GM12878 (cell line): ENCODE measurements at regions not wholly inside any gene's neighbourhood (a gene's known extent, or its start where the extent isn't known, plus 50 kb on each side); places are given as distances from the start of the nearest gene placed in this dataset.

Experiments
- ATAC-seq: fragments of 200-7000 bp; cut with Tn5 transposase; 3 replicates; pipeline ENCODE4 v1.9.1; 2020; ENCODE audit warnings: mild to moderate bottlenecking, moderate library complexity
- BruUV-seq: library from RNA; stranded (reverse); fragments of 400-500 nt; replicated peaks from 2 replicates; lab custom pipeline; 2021; lab: Mats Ljungman, UMichigan
- CTCF ChIA-PET: fragments of 300-600 bp; sonication (Branson Sonifier 250); formaldehyde crosslinking; extraction: SDS; loops from one replicate; lab custom pipeline; 2021; ENCODE audit warnings: inconsistent platforms; lab: Yijun Ruan, JAX
- POLR2A ChIA-PET: fragments of 350-600 bp; formaldehyde crosslinking; extraction: SDS; loops from one replicate; lab custom pipeline; 2021; ENCODE audit warnings: inconsistent platforms; lab: Charles Lee
- RAD21 ChIA-PET: fragments of 300-600 bp; sonication (Branson Sonifier 250); formaldehyde crosslinking; loops from one replicate; lab custom pipeline; 2023; ENCODE audit warnings: antibody characterized with exemption; ENCODE audit not compliant: unreplicated experiment; lab: Charles Lee
- SMC1A ChIA-PET: fragments of 300-600 bp; sonication (Branson Sonifier 250); formaldehyde crosslinking; loops from one replicate; lab custom pipeline; 2023; ENCODE audit not compliant: unreplicated experiment, uncharacterized antibody; lab: Charles Lee
- DNase-seq: peaks from one replicate; pipeline ENCODE4 v3.0.0-alpha.2; 2011; ENCODE audit warnings: low read depth, low spot score
- FAIRE-seq: peaks from 3 replicates; lab custom pipeline; 2011; peaks lifted over from hg19 to GRCh38; lab: Jason Lieb, UNC
- H2AFZ ChIP-seq: 2 replicates; pipeline ENCODE4 v1.6.0; 2011; ENCODE audit warnings: low read depth, low read length, control low read depth; ENCODE audit not compliant: control insufficient read depth
- H3K27ac ChIP-seq: 2 replicates; pipeline ENCODE4 v1.5.1; 2011; ENCODE audit warnings: control low read depth; ENCODE audit not compliant: control insufficient read depth, insufficient read depth
- H3K27me3 ChIP-seq, 2 experiments: replicated peaks in 1 of 2; 2 replicates each; pipeline versions ENCODE4 v1.6.0 to v1.6.1; 2011; ENCODE audit warnings: low read length in 1 of 2; ENCODE audit not compliant: control insufficient read depth in 2 of 2, insufficient read depth in 2 of 2
- H3K36me3 ChIP-seq, 2 experiments: 2 replicates each; pipeline ENCODE4 v1.5.1; 2011; ENCODE audit warnings: low read length in 1 of 2; ENCODE audit not compliant: control insufficient read depth in 2 of 2, insufficient read depth in 2 of 2
- H3K4me1 ChIP-seq: 2 replicates; pipeline ENCODE4 v1.6.1; 2011; ENCODE audit warnings: mild to moderate bottlenecking, low read length, moderate library complexity, mixed read lengths; ENCODE audit not compliant: control insufficient read depth, insufficient read depth
- H3K4me2 ChIP-seq: 2 replicates; pipeline ENCODE4 v1.6.0; 2011; ENCODE audit warnings: control low read depth; ENCODE audit not compliant: control insufficient read depth, insufficient read depth
- H3K4me3 ChIP-seq: fragments of 200-600 bp; sonication (generic); 2 replicates; pipeline ENCODE4 v1.5.1; 2016
- H3K79me2 ChIP-seq: 2 replicates; pipeline ENCODE4 v1.6.0; 2011; ENCODE audit warnings: low read length; ENCODE audit not compliant: control insufficient read depth, insufficient read depth
- H3K9ac ChIP-seq: 2 replicates; pipeline ENCODE4 v1.8.0; 2011; ENCODE audit warnings: low read length, control low read depth, mixed read lengths; ENCODE audit not compliant: control insufficient read depth, insufficient read depth
- H3K9me3 ChIP-seq: replicated peaks from 3 replicates; pipeline ENCODE4 v1.5.1; 2011; ENCODE audit warnings: mild to moderate bottlenecking, low read length; ENCODE audit not compliant: control insufficient read depth, insufficient read depth
- H4K20me1 ChIP-seq: 2 replicates; pipeline ENCODE4 v1.6.0; 2011; ENCODE audit not compliant: control insufficient read depth, insufficient read depth
- ATF3 ChIP-seq: IDR thresholded peaks from 2 replicates; pipeline ENCODE4 v1.6.1; 2011; ENCODE audit warnings: low read depth, mild to moderate bottlenecking, low read length, moderate library complexity, borderline replicate concordance; ENCODE audit errors: extremely low read depth
- BRCA1 ChIP-seq: IDR thresholded peaks from 2 replicates; pipeline ENCODE4 v1.6.1; 2011; ENCODE audit warnings: low read depth, low read length, improper control_type of control experiment
- FOS ChIP-seq: IDR thresholded peaks from 3 replicates; pipeline ENCODE4 v1.6.1; 2011; ENCODE audit warnings: borderline replicate concordance; ENCODE audit not compliant: insufficient read length; ENCODE audit errors: extremely low read depth
- IKZF1 ChIP-seq: fragments of 450-650 bp; conservative IDR thresholded peaks from 2 replicates; pipeline ENCODE4 v1.6.1; 2017; ENCODE audit warnings: antibody characterized with exemption, mild to moderate bottlenecking
- MTA3 ChIP-seq: IDR thresholded peaks from 2 replicates; pipeline ENCODE4 v1.6.1; 2012; ENCODE audit warnings: low read length, inconsistent platforms, borderline replicate concordance
- MXI1 ChIP-seq: fragments of 150-350 bp; IDR thresholded peaks from 2 replicates; pipeline ENCODE4 v1.6.1; 2011; ENCODE audit warnings: low read depth, mild to moderate bottlenecking, inconsistent platforms, low read length, improper control_type of control experiment
- PAX5 ChIP-seq: IDR thresholded peaks from 2 replicates; pipeline ENCODE4 v1.6.1; 2011; ENCODE audit warnings: low read depth, low read length, borderline replicate concordance
- RAD51 ChIP-seq: fragments of 450-650 bp; IDR thresholded peaks from 2 replicates; pipeline ENCODE4 v1.6.1; 2016; ENCODE audit warnings: moderate library complexity, mild to moderate bottlenecking, inconsistent platforms
- RB1 ChIP-seq: fragments of 450-650 bp; formaldehyde crosslinking; IDR thresholded peaks from 2 replicates; pipeline ENCODE4 v1.6.1; 2017; ENCODE audit warnings: mild to moderate bottlenecking, borderline replicate concordance
- SMAD5 ChIP-seq: IDR thresholded peaks from 2 replicates; pipeline ENCODE4 v1.6.1; 2016; ENCODE audit warnings: antibody characterized with exemption, low read depth
- SREBF2 ChIP-seq: IDR thresholded peaks from 2 replicates; pipeline ENCODE4 v1.6.1; 2012; ENCODE audit warnings: mild to moderate bottlenecking, low read length
- SUPT20H ChIP-seq: IDR thresholded peaks from 2 replicates; pipeline ENCODE4 v1.6.1; 2011; ENCODE audit warnings: low read depth, mild to moderate bottlenecking, low read length, moderate library complexity, borderline replicate concordance; ENCODE audit not compliant: control insufficient read depth
- TAF1 ChIP-seq: IDR thresholded peaks from 2 replicates; pipeline ENCODE4 v1.6.1; 2011; ENCODE audit warnings: mild to moderate bottlenecking, low read depth, low read length, borderline replicate concordance
- ZNF24 ChIP-seq: fragments of 450-650 bp; IDR thresholded peaks from 2 replicates; pipeline ENCODE4 v1.6.1; 2017; ENCODE audit warnings: antibody characterized with exemption, mild to moderate bottlenecking
- ZNF384 ChIP-seq: IDR thresholded peaks from 2 replicates; pipeline ENCODE4 v1.6.1; 2012; ENCODE audit warnings: low read depth, mild to moderate bottlenecking, low read length, improper control_type of control experiment, borderline replicate concordance
- ZNF687 ChIP-seq: fragments of 450-650 bp; IDR thresholded peaks from 2 replicates; pipeline ENCODE4 v1.6.1; 2017; ENCODE audit warnings: mild to moderate bottlenecking, moderate library complexity
- WGBS: methylation state at CpG from one replicate; pipeline ENCODE4 v1.1.6; 2016; ENCODE audit warnings: low lambda C conversion rate; ENCODE audit not compliant: insufficient replicate concordance, insufficient coverage; ENCODE audit errors: missing lambda C conversion rate; 5-methylcytosine and 5-hydroxymethylcytosine counted together
- in situ Hi-C: fragments of 300-500 bp; cut with MboI; formaldehyde crosslinking; loops from 9 replicates; pipeline ENCODE4 v1.14.3; 2018; ENCODE audit warnings: mixed read lengths
- intact Hi-C: fragments of 100-400 bp; cut with micrococcal nuclease; formaldehyde crosslinking; loops from one replicate; pipeline ENCODE4 v1.14.2; 2022; ENCODE audit not compliant: unreplicated experiment

- ChIA-PET RAD21 (no interaction called here), POLR2A (no interaction called here)
- H3K9me3 ChIP-seq: no peaks in the 10 kb centered on the region
- BruUV-seq: no TSS peak
- TF ChIP-seq ZNF384 (no peak), SMAD5 (no peak), RAD51 (no peak)
- TF ChIP-seq, all 136 proteins: peak for 0
- no peak overlapping the region for H3K27ac ChIP-seq
- ChIA-PET CTCF (no interaction called here), SMC1A (no interaction called here)
- H3K4me3 ChIP-seq: no peak overlapping the region
- no peaks in the 10 kb centered on the region; a peak in 1 of 4 replicates for H3K27me3 ChIP-seq
- FAIRE-seq: no peak
- no peaks in the 10 kb centered on the region for H4K20me1 ChIP-seq
- 40% methylated on average over 3 of the region's 3 CpGs for WGBS
- no peaks in the 10 kb centered on the region for H3K79me2 ChIP-seq
- no peak overlapping the region for H3K4me2 ChIP-seq
- H3K9ac ChIP-seq: no peak overlapping the region
- no peaks in the 10 kb centered on the region for H3K4me1 ChIP-seq
- no peak overlapping the region for H2AFZ ChIP-seq
- in situ Hi-C loops: no loop called here
- DNase-seq: no peak
- H3K36me3 ChIP-seq: no peaks in the 10 kb centered on the region
- intact Hi-C loops: no loop called here
- ATAC-seq: no peak
Observed at GRCh38 chr12:113676547-113676946, 204.9 kb upstream of the LHX5 start.

GRCh38 chr12:113676117-113676516 is 204.4 kb upstream of the LHX5 start:
- H3K79me2 ChIP-seq: no peaks in the 10 kb centered on the region
- CTCF ChIA-PET: no interaction called here
- peaks cover 0 to 2% of the 10 kb centered on the region in 2 experiments; a peak in 1 of 4 replicates for H3K27me3 ChIP-seq
- in situ Hi-C loops (no loop called here), intact Hi-C loops (no loop called here)
- no peaks in the 10 kb centered on the region for H3K36me3 ChIP-seq
- H3K27ac ChIP-seq: no peak overlapping the region
- SMC1A ChIA-PET: no interaction called here
- ATAC-seq (no peak), DNase-seq (no peak), FAIRE-seq (no peak)
- RAD21 ChIA-PET: no interaction called here
- POLR2A ChIA-PET: no interaction called here
- no peaks in the 10 kb centered on the region for H3K9me3 ChIP-seq
- no peak overlapping the region for H3K9ac ChIP-seq
- H3K4me1 ChIP-seq: no peaks in the 10 kb centered on the region
- WGBS: 67% methylated on average over 7 of the region's 7 CpGs
- H3K4me2 ChIP-seq: no peak overlapping the region
- H3K4me3 ChIP-seq: no peak overlapping the region
- BruUV-seq: no TSS peak
- no peak overlapping the region for H2AFZ ChIP-seq
- H4K20me1 ChIP-seq: no peaks in the 10 kb centered on the region
- TF ChIP-seq SREBF2: no peak
- TF ChIP-seq PAX5: no peak
- TF ChIP-seq MTA3: no peak
- no peak for TF ChIP-seq SUPT20H
- TF ChIP-seq RB1: no peak
- no peak for TF ChIP-seq FOS
- no peak for TF ChIP-seq BRCA1
- TF ChIP-seq IKZF1: no peak
- TF ChIP-seq ZNF24: no peak
- TF ChIP-seq MXI1: no peak
- TF ChIP-seq TAF1: no peak
- TF ChIP-seq ATF3: no peak
- no peak for TF ChIP-seq ZNF687
